Stomach smooth muscle (tissue), 2 donors: ENCODE measurements at regions not wholly inside any gene's neighbourhood (a gene's known extent, or its start where the extent isn't known, plus 50 kb on each side); places are given as distances from the start of the nearest gene placed in this dataset.

Source experiments
- H3K27ac ChIP-seq: one replicate; pipeline ENCODE4 v1.7.0; 2013; ENCODE audit warnings: mild to moderate bottlenecking, low read length, inconsistent platforms
- H3K27me3 ChIP-seq, 2 donors: one replicate each; pipeline ENCODE4 v1.7.0; 2013; ENCODE audit warnings: low read length in 2 of 2; ENCODE audit not compliant: insufficient read depth in 2 of 2, control insufficient read depth in 1 of 2
- H3K36me3 ChIP-seq, 2 donors: one replicate each; pipeline ENCODE4 v1.7.0; 2013; ENCODE audit warnings: low read length in 2 of 2; ENCODE audit not compliant: control insufficient read depth in 2 of 2, insufficient read depth in 2 of 2
- H3K4me1 ChIP-seq: one replicate; pipeline ENCODE4 v1.7.0; 2013; ENCODE audit warnings: low read length; ENCODE audit not compliant: control insufficient read depth, insufficient read depth
- H3K4me3 ChIP-seq, 2 donors: one replicate each; pipeline ENCODE4 v1.7.0; 2013; ENCODE audit warnings: low read length in 2 of 2
- H3K9ac ChIP-seq, 2 donors: one replicate each; pipeline ENCODE4 v1.7.0; 2013; ENCODE audit warnings: low read length in 2 of 2, mild to moderate bottlenecking in 1 of 2
- H3K9me3 ChIP-seq, 2 donors: one replicate each; pipeline ENCODE4 v1.7.0; 2013; ENCODE audit warnings: low read length in 2 of 2; ENCODE audit not compliant: control insufficient read depth in 2 of 2
- donor health status: healthy.
- donor health status: Pancreatic carcinoma.

DNA sequence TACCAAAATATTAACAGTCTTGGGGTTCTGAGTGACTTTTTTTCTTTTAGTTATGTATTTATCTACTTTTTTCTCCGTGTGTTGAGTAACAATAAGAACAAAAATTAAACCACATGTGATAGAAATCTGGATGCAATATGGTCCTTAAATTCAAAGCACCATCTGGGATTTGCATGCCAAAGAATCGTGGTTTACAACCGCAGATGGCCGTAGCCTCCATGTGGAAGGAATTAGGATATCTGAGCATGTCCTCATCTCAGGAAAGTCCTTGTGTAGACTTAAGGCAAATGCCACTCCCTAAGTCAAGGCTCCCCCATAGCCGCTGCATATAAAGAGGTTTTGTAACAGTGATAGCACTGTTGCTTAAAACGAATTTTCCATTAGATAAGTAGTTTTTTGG lies 304.0 kb downstream of the ZEB1 start:
- H3K27me3 ChIP-seq: no peaks in the 10 kb centered on the region
- H3K9me3 ChIP-seq: peaks cover 0 to 5% of the 10 kb centered on the region in 2 donors
- no peaks in the 10 kb centered on the region for H3K36me3 ChIP-seq
- peaks cover 31% of the 10 kb centered on the region for H3K4me1 ChIP-seq
- no peak overlapping the region for H3K9ac ChIP-seq
- H3K4me3 ChIP-seq: no peak overlapping the region
- peak overlapping the region; percentile 37 for H3K27ac ChIP-seq

DNA sequence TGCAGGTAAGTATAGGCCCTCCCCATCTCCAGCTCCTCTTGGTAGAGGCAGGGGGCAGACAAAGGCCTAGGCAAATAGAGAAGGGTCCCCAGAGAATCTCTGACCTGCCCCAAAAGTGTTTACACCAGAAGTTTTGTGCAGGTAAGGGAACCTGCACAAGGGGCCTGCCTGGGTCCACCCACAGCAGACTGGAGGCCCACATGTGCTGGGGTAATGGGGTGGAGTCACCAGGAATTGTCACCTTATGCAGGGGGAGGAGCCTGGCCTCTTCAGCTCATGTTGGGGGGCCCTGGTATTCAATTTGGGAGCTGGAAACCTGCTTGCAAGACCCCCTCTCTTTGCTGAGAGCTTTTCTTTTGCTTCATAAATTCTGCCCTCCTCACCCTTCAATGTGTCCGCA lies 302.7 kb downstream of the ZEB1 start:
- Histone ChIP-seq H3K4me1 (peaks cover 33% of the 10 kb centered on the region), H3K27me3 (no peaks in the 10 kb centered on the region), H3K4me3 (no peak overlapping the region), H3K9ac (no peak overlapping the region), H3K27ac (no peak overlapping the region), H3K9me3 (peaks cover 0 to 5% of the 10 kb centered on the region in 2 donors), H3K36me3 (no peaks in the 10 kb centered on the region)

DNA sequence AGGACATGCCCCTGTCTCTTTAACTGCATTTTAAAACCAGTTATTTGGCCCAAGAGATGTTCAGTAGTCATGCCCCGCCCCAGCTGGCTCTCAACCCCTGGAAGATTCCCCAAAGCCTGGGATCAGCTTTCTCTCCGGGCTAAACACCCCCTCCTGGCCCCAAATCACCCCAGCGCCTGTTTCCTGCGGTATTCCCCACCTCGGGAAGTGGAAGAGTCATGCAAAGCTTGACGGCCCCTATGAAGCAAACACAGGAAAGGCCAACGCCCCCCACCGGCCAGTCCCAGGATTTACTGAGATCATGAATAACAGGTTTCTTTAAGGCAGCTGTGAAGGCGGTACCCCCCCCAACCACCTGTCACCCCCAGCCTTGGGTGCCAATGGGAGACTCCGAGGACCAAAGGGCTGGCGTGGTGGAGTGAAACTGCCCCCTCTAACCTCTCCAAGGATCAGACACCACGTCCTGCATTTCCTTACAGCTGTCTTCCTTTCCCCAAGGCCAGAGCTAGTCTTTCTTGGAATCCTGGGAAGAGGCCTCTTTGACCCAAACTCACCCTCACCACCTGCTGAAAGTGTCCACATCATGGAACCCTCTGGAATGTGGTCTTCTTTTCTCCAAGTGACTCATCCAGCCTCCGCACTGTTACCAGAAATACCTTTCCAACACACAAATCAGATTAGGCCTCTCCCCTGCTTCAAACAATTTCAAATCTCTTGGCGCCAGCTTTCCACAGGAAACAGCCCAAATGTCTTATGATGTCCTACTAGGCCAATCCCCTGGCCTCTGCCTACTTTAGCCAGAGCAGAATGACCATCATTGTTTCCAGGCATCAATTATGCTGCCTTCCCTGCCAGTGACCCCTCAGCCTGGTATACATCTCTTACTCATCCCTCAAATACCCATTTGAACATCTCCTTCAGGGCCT lies 301.5 kb downstream of the ZEB1 start:
- Histone ChIP-seq H3K27me3 (no peaks in the 10 kb centered on the region), H3K36me3 (no peaks in the 10 kb centered on the region), H3K4me1 (peaks cover 33% of the 10 kb centered on the region), H3K27ac (no peak overlapping the region), H3K4me3 (no peak overlapping the region), H3K9ac (no peak overlapping the region), H3K9me3 (no peaks in the 10 kb centered on the region)

DNA sequence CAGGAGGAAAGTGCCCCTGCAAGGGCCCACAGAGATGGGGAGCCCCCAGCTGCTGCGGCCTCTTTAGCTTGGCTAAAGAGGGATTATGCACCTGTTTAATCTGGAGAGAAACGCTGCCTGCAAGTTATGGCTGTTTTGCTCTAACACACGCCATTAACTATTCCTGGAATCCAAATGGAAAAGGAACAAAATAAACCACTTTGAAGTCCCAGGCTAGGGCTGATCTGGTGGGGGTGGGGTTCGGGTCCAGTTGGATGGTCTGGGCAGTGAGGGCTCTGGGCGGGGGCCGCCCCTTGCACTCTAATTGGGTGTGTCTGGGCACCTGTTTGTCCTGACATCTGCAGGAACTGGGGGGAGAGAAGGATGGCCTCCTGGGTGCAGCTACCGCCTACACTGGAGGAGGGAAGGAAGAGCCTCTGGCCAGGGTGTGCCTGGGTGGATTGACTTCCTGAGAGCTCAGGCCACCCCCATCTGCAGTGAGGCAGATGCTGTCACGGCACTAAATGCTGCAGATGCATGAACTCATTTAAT lies 300.6 kb downstream of the ZEB1 start:
- Histone ChIP-seq H3K4me3 (no peak overlapping the region), H3K27ac (no peak overlapping the region), H3K36me3 (no peaks in the 10 kb centered on the region), H3K9me3 (no peaks in the 10 kb centered on the region), H3K27me3 (no peaks in the 10 kb centered on the region), H3K9ac (no peak overlapping the region), H3K4me1 (peaks cover 33% of the 10 kb centered on the region)

DNA sequence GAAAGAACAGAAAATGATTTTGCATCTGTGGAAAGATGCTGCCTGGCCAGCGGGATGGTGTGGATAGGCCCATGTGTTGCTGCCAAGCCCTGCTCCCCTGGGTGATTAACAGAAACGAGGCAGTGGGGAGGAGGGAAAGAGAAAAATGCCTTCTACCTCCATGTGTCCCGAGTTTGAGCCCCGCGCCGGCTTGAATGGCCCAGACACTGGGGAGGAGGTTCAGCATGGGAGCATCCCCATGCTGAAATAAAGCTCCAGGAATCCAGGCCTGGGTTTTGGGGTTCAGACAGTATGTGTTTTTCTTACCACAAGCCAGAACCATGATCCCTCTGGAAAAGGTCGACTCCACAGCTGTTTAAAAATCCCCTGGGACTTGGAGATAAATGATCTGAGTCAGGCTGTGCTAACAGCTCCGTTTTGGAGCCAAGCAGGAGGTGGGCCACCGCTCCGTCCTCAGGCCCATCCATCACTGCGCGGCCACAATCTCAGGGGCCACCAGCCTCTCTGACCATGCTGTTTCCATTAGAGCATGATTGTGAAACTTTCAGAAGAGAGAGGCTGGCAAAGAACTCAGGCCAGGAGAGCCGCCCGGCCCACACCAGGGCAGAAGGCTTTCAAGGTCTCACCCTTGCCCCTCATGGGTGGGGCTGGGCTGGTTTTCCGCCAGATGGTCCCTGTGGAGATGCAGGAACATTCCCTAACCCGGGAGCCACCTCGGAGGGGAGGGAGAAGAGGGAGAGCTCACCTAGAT lies 299.7 kb downstream of the ZEB1 start:
- no peak overlapping the region for H3K9ac ChIP-seq
- no peaks in the 10 kb centered on the region for H3K36me3 ChIP-seq
- peak overlapping the region; percentile 24 for H3K27ac ChIP-seq
- H3K4me1 ChIP-seq: peaks cover 33% of the 10 kb centered on the region
- H3K9me3 ChIP-seq: no peaks in the 10 kb centered on the region
- H3K27me3 ChIP-seq: no peaks in the 10 kb centered on the region
- H3K4me3 ChIP-seq: no peak overlapping the region

DNA sequence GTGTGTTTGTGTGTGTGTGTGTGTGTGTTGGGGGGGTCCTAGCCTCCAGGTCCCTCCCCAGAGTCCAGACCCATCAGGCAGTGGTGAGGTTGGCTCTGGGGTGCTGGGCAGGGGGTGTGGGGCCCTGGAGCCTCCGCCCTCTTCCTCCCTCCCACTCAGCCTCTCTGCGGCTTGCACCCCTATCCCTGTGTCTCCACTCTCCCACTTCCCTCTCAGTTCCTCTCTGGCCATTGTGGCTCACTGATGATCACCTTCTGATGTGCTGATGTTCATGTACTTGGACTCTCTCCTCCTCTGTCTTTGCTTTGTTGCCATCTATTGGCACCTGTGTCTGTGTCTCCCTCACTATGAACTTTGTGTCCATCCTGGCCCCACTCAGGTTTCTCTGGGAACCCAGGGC lies 298.7 kb downstream of the ZEB1 start:
- Histone ChIP-seq H3K4me1 (peaks cover 27% of the 10 kb centered on the region), H3K27me3 (no peaks in the 10 kb centered on the region), H3K36me3 (no peaks in the 10 kb centered on the region), H3K9ac (no peak overlapping the region), H3K9me3 (no peaks in the 10 kb centered on the region), H3K27ac (no peak overlapping the region), H3K4me3 (no peak overlapping the region)

DNA sequence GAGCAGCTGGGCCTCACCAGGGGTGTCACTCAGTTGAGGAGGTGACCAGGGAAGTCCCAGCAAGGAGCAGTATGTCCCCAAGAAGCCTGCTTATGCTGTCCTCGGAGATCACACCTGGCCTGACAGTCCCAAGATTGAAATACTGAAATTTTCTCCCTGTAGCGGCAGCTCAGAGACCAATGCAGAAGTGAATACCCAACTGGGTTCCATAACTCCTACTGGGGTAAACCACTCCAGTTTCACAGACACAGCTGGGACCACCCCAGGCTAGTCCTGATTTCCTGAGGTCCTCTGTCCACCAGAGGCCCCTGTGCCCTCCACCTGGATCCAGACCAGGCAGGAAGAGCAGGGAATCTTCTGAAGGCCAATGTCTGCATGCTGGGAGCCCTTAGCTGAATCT lies 298.1 kb downstream of the ZEB1 start:
- no peak overlapping the region for H3K9ac ChIP-seq
- H3K4me1 ChIP-seq: peaks cover 27% of the 10 kb centered on the region
- H3K27me3 ChIP-seq: no peaks in the 10 kb centered on the region
- no peaks in the 10 kb centered on the region for H3K36me3 ChIP-seq
- H3K27ac ChIP-seq: no peak overlapping the region
- H3K4me3 ChIP-seq: no peak overlapping the region
- H3K9me3 ChIP-seq: no peaks in the 10 kb centered on the region

DNA sequence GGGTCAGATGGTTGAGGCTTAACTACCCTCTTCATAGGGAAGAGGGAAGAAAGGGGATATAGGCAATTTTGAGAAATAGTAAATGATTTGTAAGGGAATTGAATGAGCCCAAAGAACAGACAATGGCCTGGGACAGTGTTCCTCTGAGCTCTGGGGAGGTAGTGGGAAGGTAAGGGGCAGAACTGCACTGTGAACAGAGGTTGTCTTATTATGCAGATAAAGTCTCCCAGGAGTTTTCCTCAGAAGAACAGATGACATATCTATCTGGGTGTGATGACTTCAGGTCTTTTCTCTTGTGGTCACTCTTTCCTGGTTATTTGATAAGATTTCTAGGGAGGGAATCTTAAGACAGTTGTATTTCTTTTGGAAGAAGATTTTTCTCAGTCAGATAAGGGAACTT lies 296.1 kb downstream of the ZEB1 start:
- Histone ChIP-seq H3K9me3 (no peaks in the 10 kb centered on the region), H3K27me3 (no peaks in the 10 kb centered on the region), H3K9ac (no peak overlapping the region), H3K4me3 (no peak overlapping the region), H3K36me3 (no peaks in the 10 kb centered on the region), H3K4me1 (peaks cover 22% of the 10 kb centered on the region), H3K27ac (no peak overlapping the region)

DNA sequence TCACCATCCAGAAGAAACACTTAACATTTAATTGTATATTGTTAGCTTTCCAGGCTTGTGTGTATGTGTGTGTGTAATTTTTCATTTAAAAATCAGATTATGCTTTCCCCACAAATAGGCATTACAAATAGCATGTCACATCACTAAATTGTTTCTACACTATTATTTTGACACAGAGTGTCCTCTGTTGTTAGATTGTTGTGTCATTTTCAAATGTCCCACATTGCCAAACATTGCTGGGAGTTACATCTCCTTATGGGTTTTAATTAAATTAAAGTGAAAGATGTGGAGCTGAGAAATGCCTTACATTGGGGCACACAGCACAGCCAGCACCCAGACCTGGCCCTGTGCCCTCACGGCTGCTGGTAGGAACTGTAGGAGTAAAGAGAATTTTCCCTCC lies 295.6 kb downstream of the ZEB1 start:
- Histone ChIP-seq H3K4me3 (no peak overlapping the region), H3K27ac (no peak overlapping the region), H3K9me3 (no peaks in the 10 kb centered on the region), H3K36me3 (no peaks in the 10 kb centered on the region), H3K4me1 (peaks cover 18% of the 10 kb centered on the region), H3K9ac (no peak overlapping the region), H3K27me3 (no peaks in the 10 kb centered on the region)

DNA sequence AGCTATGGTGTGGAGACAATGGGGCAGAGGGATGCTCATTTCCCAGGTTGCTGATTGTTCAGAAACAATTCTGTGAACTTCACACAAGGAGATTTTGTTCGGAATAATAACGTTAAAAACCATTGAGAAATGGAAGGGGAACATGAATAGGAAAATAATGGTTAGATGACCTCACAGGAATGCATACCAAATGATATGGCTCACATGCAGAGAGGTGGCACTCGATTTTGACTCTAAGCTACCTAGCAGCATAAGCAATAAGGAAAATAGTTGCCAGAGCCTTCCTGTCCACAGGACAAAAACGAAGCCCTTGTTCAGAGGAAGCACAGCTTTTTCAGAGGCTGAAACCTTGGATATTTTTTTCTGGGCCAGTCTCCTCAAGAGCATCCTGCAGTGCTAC lies 293.1 kb downstream of the ZEB1 start:
- no peak overlapping the region for H3K27ac ChIP-seq

More for the DNA sequence above, 293.1 kb downstream of the ZEB1 start:
- no peaks in the 10 kb centered on the region for H3K36me3 ChIP-seq
- H3K27me3 ChIP-seq: no peaks in the 10 kb centered on the region
- H3K4me3 ChIP-seq: no peak overlapping the region
- H3K4me1 ChIP-seq: peaks cover under 1% of the 10 kb centered on the region
- H3K9ac ChIP-seq: no peak overlapping the region
- H3K9me3 ChIP-seq: no peaks in the 10 kb centered on the region
